GM12874 (cell line): ENCODE measurements at regions not wholly inside any gene's neighbourhood (a gene's known extent, or its start where the extent isn't known, plus 50 kb on each side); places are given as distances from the start of the nearest gene placed in this dataset.

ENCODE experiments used
- TF ChIP-seq, protein P1 (sequence below): IDR thresholded peaks from 2 replicates; pipeline ENCODE4 v1.5.1; 2011; ENCODE audit warnings: low read depth, mild to moderate bottlenecking, control low read depth, low read length, moderate library complexity; ENCODE audit not compliant: insufficient read depth

DNA sequence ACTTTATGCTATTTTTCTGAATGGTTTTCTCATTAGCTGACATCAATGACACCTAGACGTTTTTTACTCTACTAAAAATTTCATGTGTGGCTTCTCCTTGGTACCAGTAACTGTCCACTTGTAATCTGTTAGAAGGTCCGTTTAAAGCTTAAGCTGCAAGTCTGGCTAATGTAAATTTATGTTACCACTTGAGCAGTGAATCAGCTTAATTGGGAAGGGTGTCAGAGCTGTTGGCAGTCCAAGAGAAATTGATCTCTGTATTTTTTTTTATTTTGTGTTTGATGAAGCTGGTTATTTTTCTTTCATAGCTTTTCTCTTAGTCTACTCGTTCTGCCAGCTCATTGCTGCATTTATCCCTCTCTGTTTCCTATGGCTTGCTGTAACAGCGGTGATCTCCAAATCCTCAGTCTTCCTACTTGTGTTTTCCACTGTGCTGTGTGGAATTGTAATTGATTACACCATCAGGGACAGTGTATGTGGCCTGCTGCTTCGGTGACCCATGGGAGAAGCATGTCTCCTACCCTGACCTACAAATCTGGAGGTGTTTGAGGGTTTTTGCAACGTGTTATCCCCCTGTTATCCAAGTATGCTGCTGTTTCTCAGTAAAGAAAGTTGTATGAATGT, 724.2 kb upstream of the REG3G start:
- TF ChIP-seq, protein P1, sequence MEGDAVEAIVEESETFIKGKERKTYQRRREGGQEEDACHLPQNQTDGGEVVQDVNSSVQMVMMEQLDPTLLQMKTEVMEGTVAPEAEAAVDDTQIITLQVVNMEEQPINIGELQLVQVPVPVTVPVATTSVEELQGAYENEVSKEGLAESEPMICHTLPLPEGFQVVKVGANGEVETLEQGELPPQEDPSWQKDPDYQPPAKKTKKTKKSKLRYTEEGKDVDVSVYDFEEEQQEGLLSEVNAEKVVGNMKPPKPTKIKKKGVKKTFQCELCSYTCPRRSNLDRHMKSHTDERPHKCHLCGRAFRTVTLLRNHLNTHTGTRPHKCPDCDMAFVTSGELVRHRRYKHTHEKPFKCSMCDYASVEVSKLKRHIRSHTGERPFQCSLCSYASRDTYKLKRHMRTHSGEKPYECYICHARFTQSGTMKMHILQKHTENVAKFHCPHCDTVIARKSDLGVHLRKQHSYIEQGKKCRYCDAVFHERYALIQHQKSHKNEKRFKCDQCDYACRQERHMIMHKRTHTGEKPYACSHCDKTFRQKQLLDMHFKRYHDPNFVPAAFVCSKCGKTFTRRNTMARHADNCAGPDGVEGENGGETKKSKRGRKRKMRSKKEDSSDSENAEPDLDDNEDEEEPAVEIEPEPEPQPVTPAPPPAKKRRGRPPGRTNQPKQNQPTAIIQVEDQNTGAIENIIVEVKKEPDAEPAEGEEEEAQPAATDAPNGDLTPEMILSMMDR: no peak

DNA sequence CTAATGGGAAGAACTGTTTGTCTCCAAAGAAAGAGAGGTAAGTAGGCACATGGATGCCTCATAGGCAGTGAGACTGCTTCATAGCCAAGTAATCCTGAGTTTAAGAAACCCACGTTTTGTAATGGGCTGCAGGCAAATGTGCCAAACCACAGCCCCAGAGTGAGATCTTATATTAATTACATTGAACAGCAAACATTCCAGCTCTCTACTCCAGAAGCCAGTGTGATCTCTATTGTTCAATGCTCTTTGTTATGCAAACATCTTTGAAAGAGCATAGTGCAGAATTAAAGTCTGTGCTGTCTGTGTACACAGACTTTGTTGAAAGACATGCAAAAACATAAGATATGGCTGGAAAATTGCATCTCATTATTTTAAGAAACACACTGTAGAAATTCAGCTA, 720.8 kb upstream of the REG3G start:
- TF ChIP-seq, protein P1: no peak

DNA sequence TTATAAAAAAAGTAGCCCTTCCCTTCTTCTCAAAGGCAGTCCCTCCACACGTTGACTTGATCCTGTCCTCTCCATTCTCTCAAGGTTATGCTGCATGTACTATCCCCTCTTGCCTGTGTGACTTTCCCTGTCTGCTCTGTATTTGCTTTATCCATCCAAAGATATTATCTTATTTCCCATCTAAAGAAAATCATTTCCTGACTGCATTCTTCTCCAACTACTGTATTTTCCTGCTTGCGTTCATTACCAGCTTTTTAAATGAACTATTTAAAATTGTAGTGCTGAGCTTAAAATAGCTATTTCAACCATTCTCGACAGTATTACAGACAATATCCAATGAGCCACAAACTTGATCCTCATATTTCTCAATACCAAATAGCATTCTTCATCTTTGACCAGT, 716.0 kb upstream of the REG3G start:
- TF ChIP-seq, protein P1: no peak

DNA sequence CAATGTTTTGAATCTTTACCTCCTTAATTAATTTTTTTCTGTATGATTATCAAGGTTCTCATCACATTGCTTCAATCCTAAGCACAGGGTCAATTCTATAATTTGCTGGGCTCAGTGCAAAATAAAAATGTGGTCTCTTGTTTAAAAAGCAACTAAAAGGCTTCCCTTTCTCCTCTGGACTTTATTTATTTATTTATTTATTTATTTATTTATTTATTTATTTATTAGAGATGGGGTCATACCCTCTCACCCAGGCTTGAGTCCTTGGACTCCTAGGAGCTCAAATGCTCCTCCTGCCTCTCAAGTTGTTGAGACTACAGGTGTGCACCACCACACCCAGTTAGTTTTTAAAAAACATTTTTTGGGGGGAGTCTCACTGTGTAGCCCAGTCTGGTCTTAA, 710.1 kb upstream of the REG3G start:
- TF ChIP-seq, protein P1: no peak

DNA sequence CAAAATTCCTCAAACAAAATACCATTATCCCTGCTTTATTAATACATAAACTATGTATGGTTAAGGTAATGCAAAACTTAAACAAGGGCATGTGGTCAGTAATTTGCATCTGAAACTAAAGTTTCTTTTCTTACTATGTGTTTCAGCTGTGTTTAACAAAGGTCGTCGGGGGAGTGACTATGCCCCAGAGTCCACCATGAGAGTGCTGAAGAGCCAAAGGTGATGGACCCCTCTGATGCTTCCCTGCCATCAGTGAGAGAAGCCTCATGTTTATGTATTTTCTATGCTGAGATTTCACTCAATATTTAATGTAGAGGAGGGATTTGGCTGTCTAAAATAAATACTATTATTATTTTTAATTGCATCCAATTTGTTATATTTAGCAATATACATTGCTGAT, 707.2 kb upstream of the REG3G start:
- TF ChIP-seq, protein P1: no peak

DNA sequence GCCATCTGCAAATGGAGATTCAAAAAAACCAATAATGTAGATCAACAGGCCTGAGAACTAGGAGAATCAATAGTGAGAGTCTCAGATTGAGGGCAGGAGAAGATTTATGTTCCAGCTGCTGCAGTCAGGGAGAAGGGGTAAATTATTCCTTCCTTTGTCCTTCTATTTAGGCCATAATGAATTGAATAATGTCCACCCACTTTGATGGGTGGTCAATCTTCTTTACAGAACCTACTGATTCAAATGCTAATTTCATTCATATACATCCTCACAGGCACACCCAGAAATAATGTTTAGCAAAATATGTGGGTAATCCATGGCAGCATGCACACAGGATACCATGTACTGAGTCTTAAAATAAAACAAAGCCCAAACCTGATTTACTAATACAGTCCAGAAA, 695.3 kb upstream of the REG3G start:
- TF ChIP-seq, protein P1: no peak

DNA sequence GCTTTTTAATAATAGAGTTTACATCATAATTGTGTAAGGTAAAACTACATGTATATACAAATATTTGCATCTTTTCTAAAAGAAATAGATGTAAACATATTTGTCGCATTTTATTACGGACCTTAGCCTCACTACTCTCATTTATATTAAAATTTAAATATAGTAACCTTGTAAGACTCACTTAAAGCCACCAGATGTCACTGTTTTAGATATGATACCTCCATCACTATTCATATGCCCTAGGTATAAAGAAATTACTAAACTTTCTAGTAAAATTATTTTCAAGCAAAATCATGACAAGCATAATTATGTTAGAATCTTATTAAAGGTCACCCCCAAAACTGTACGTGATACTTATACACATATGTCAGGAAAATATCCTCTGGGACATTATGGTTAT, 674.3 kb upstream of the REG3G start:
- TF ChIP-seq, protein P1: no peak
